Loucy (cell line): ENCODE measurements at regions not wholly inside any gene's neighbourhood (a gene's known extent, or its start where the extent isn't known, plus 50 kb on each side); places are given as distances from the start of the nearest gene placed in this dataset.

ENCODE experiments used
- H2AFZ ChIP-seq: fragments of 200-600 bp; sonication (generic); 2 replicates; pipeline ENCODE4 v1.6.0; 2016; ENCODE audit warnings: antibody characterized with exemption, mild to moderate bottlenecking, low read length, moderate library complexity
- H3F3A ChIP-seq: fragments of 200-600 bp; 2 replicates; pipeline ENCODE4 v1.6.0; 2016; ENCODE audit warnings: antibody characterized with exemption, low read depth, mild to moderate bottlenecking
- H3K27me3 ChIP-seq: fragments of 200-600 bp; sonication (generic); 2 replicates; pipeline ENCODE4 v1.6.1; 2014; ENCODE audit warnings: low read length, mild to moderate bottlenecking; ENCODE audit not compliant: insufficient read depth, poor library complexity, severe bottlenecking
- H3K36me3 ChIP-seq: fragments of 200-600 bp; sonication (generic); 2 replicates; pipeline ENCODE4 v1.6.1; 2016; ENCODE audit warnings: low read length; ENCODE audit not compliant: insufficient read depth
- H3K4me1 ChIP-seq: fragments of 200-600 bp; sonication (generic); 2 replicates; pipeline ENCODE4 v1.5.1; 2014; ENCODE audit warnings: low read length, mild to moderate bottlenecking; ENCODE audit not compliant: insufficient read depth, poor library complexity, severe bottlenecking
- H3K4me2 ChIP-seq: fragments of 200-600 bp; sonication (generic); 2 replicates; pipeline ENCODE4 v1.6.0; 2014; ENCODE audit warnings: antibody characterized with exemption, low read length, low read depth, mild to moderate bottlenecking; ENCODE audit not compliant: poor library complexity, severe bottlenecking
- H3K4me3 ChIP-seq: fragments of 200-600 bp; sonication (generic); 2 replicates; pipeline ENCODE4 v1.5.1; 2014; ENCODE audit warnings: low read length, mild to moderate bottlenecking, mixed read lengths; ENCODE audit not compliant: poor library complexity, severe bottlenecking
- H3K79me2 ChIP-seq: fragments of 200-600 bp; sonication (generic); 2 replicates; pipeline ENCODE4 v1.6.1; 2014; ENCODE audit warnings: low read length; ENCODE audit not compliant: insufficient read depth
- H3K9ac ChIP-seq: fragments of 200-600 bp; sonication (generic); 2 replicates; pipeline ENCODE4 v1.6.0; 2014; ENCODE audit warnings: mild to moderate bottlenecking, low read depth, low read length, moderate library complexity; ENCODE audit not compliant: poor library complexity, severe bottlenecking
- H3K9me2 ChIP-seq: fragments of 200-600 bp; sonication (generic); replicated peaks from 2 replicates; pipeline ENCODE4 v1.6.1; 2016; ENCODE audit warnings: low read depth, low read length, mixed read lengths
- H3K9me3 ChIP-seq: fragments of 200-600 bp; sonication (generic); 2 replicates; pipeline ENCODE4 v1.6.1; 2014; ENCODE audit warnings: mild to moderate bottlenecking, antibody characterized with exemption, low read length, low read depth; ENCODE audit not compliant: insufficient read depth
- H4K20me1 ChIP-seq: fragments of 200-600 bp; sonication (generic); 2 replicates; pipeline ENCODE4 v1.6.0; 2014; ENCODE audit warnings: antibody characterized with exemption, low read length, mild to moderate bottlenecking; ENCODE audit not compliant: insufficient read depth, poor library complexity, severe bottlenecking
- EZH2phosphoT487 ChIP-seq: fragments of 200-600 bp; IDR thresholded peaks from 2 replicates; pipeline ENCODE4 v1.6.1; 2018; ENCODE audit warnings: antibody characterized with exemption, mild to moderate bottlenecking, moderate library complexity, borderline replicate concordance
- TF ChIP-seq, protein P1 (sequence below): fragments of 200-600 bp; sonication (generic); conservative IDR thresholded peaks from 2 replicates; pipeline ENCODE4 v1.5.1; 2014; ENCODE audit warnings: mild to moderate bottlenecking, antibody characterized with exemption, low read length

GRCh38 chr3:184443831-184444230, 64.0 kb downstream of the CHRD start:
- H3K9ac ChIP-seq, result no peak overlapping the region
- no peaks in the 10 kb centered on the region for H3K9me3 ChIP-seq
- H2AFZ ChIP-seq, result no peak overlapping the region
- peaks cover 4% of the 10 kb centered on the region for H3K4me1 ChIP-seq
- H3K36me3 ChIP-seq, result no peaks in the 10 kb centered on the region
- H3K9me2 ChIP-seq, result no peaks in the 10 kb centered on the region
- no peaks in the 10 kb centered on the region for H3K79me2 ChIP-seq
- no peak for TF ChIP-seq EZH2phosphoT487
- TF ChIP-seq, protein P1, sequence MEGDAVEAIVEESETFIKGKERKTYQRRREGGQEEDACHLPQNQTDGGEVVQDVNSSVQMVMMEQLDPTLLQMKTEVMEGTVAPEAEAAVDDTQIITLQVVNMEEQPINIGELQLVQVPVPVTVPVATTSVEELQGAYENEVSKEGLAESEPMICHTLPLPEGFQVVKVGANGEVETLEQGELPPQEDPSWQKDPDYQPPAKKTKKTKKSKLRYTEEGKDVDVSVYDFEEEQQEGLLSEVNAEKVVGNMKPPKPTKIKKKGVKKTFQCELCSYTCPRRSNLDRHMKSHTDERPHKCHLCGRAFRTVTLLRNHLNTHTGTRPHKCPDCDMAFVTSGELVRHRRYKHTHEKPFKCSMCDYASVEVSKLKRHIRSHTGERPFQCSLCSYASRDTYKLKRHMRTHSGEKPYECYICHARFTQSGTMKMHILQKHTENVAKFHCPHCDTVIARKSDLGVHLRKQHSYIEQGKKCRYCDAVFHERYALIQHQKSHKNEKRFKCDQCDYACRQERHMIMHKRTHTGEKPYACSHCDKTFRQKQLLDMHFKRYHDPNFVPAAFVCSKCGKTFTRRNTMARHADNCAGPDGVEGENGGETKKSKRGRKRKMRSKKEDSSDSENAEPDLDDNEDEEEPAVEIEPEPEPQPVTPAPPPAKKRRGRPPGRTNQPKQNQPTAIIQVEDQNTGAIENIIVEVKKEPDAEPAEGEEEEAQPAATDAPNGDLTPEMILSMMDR, result no peak
- no peaks in the 10 kb centered on the region for H3F3A ChIP-seq
- no peak overlapping the region for H3K4me2 ChIP-seq
- no peaks in the 10 kb centered on the region for H3K27me3 ChIP-seq
- no peaks in the 10 kb centered on the region for H4K20me1 ChIP-seq
- no peak overlapping the region for H3K4me3 ChIP-seq

DNA sequence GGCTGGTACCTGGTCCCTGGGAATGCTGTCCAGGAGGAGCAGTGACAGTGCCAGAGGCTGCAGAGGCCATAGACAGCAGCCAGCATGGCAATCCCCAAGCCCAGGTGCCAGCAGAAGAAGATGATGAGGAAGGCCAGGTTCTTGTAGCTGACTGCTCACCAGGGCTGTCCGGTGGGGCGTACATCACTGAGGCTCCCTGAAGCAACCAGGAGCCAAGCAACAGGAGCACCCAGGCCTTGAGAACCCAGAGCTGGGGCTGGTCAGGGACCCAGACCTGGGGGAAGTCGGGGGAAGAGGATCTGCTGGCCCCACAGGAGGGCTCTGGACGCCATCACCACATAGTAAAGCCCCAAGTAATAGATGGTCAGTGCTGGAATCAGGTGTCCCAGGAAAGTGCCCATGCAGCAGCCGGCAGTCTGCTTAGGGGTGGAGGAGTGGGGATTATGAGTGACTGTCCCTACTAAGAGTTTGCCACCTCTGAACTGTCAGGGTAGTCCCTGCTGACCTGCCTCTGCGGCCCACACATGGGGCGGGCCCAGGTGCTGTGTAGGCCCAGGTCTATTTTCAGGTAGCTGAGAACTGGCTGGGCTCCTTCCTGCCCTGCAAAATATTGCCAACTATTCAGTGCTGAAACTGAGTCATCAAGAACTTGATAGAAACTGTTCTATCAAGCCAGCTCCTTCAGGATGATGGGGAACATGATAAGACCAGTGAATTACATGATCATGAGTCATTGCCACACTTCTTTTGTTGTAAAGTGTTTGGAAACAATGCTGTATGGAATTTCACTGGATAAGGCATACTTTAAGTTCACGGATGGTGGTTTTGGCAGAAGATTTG, 68.7 kb downstream of the CHRD start:
- Histone ChIP-seq H3K27me3 (no peaks in the 10 kb centered on the region), H3K9me2 (no peaks in the 10 kb centered on the region), H3K9me3 (no peaks in the 10 kb centered on the region), H3K4me3 (no peak overlapping the region), H2AFZ (no peak overlapping the region), H3K79me2 (no peaks in the 10 kb centered on the region), H4K20me1 (no peaks in the 10 kb centered on the region), H3K4me2 (no peak overlapping the region), H3F3A (no peaks in the 10 kb centered on the region), H3K9ac (no peak overlapping the region), H3K36me3 (no peaks in the 10 kb centered on the region), H3K4me1 (no peaks in the 10 kb centered on the region)
- no peak for TF ChIP-seq EZH2phosphoT487
- TF ChIP-seq, protein P1, result no peak

DNA sequence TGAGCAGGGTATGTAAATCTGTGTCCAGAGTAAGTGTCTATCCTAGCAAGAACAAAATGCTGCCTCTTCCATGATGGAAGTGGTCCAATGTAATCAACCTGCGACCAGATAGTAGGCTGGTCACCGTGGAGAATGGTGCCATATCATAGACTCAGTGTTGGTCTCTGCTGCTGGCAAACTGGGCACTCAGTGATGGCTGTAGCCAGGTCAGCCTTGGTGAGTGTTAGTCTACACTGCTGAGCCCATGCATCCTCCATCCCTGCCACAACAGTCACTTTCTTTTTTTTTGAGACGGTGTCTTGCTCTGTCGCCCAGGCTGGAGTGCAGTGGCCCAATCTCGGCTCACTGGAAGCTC, 69.3 kb downstream of the CHRD start:
- no peak overlapping the region for H3K4me3 ChIP-seq
- H4K20me1 ChIP-seq, result no peaks in the 10 kb centered on the region
- no peak for TF ChIP-seq EZH2phosphoT487
- TF ChIP-seq, protein P1, result no peak
- no peaks in the 10 kb centered on the region for H3F3A ChIP-seq
- H3K4me2 ChIP-seq, result no peak overlapping the region
- H3K36me3 ChIP-seq, result no peaks in the 10 kb centered on the region
- no peak overlapping the region for H2AFZ ChIP-seq
- H3K4me1 ChIP-seq, result no peaks in the 10 kb centered on the region
- no peaks in the 10 kb centered on the region for H3K27me3 ChIP-seq
- H3K9me2 ChIP-seq, result no peaks in the 10 kb centered on the region
- H3K9me3 ChIP-seq, result no peaks in the 10 kb centered on the region
- H3K9ac ChIP-seq, result no peak overlapping the region
- H3K79me2 ChIP-seq, result no peaks in the 10 kb centered on the region
